ENCODE measurements at regions not wholly inside any gene's neighbourhood (a gene's known extent, or its start where the extent isn't known, plus 50 kb on each side); places are given as distances from the start of the nearest gene placed in this dataset.

- POLR2A ChIA-PET, result no interaction called here
- Mint-ChIP-seq H3K4me1 (peaks cover 9% of the 10 kb centered on the region), H3K9me3 (peaks cover 25% of the 10 kb centered on the region), H3K4me3 (no peak overlapping the region), H3K36me3 (peaks cover 14% of the 10 kb centered on the region), H3K27me3 (peaks cover 5% of the 10 kb centered on the region), H3K27ac (no peak overlapping the region)
- DNase-seq, result no peak
- ATAC-seq (ENCODE audit: low read depth), result no peak
These were observed 111.4 kb upstream of the NAP1L1 start for GRCh38 chr12:76195920-76196319.

GRCh38 chr12:76194724-76195123 is 110.2 kb upstream of the NAP1L1 start:
- Mint-ChIP-seq H3K9me3 (peaks cover 21% of the 10 kb centered on the region), H3K4me3 (no peak overlapping the region), H3K27ac (no peak overlapping the region), H3K4me1 (peaks cover 9% of the 10 kb centered on the region), H3K36me3 (peaks cover 14% of the 10 kb centered on the region), H3K27me3 (peaks cover 5% of the 10 kb centered on the region)
- DNase-seq, result no peak
- no peak for ATAC-seq (ENCODE audit: low read depth)
- POLR2A ChIA-PET, result no interaction called here

DNA sequence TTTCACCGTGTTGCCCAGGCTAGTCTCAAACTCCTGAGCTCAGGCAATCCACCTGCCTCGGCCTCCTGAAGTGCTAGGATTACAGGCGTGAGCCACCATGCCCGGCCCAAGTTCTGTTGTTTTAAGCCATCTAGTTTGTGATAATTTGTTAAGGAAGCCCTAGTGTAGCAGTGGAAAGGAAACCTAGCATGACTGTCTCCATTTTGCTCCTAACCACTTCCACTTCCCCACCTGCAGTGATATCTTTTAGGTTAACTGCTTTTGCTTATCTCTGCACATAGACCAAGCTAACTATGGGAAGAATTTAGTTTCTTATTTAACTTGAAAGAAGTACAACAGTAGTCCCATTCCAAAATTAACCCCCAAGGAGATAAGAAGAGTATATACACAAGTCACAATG is 109.5 kb upstream of the NAP1L1 start:
- ATAC-seq (ENCODE audit: low read depth) (no peak), DNase-seq (no peak)
- Mint-ChIP-seq H3K4me3 (no peak overlapping the region), H3K4me1 (peaks cover 9% of the 10 kb centered on the region), H3K9me3 (peaks cover 16% of the 10 kb centered on the region), H3K27me3 (peaks cover 5% of the 10 kb centered on the region), H3K27ac (no peak overlapping the region), H3K36me3 (peaks cover 12% of the 10 kb centered on the region)
- POLR2A ChIA-PET, result no interaction called here

GRCh38 chr12:76192416-76192815 is 107.9 kb upstream of the NAP1L1 start:
- H3K9me3 Mint-ChIP-seq, result peaks cover 8% of the 10 kb centered on the region

DNA sequence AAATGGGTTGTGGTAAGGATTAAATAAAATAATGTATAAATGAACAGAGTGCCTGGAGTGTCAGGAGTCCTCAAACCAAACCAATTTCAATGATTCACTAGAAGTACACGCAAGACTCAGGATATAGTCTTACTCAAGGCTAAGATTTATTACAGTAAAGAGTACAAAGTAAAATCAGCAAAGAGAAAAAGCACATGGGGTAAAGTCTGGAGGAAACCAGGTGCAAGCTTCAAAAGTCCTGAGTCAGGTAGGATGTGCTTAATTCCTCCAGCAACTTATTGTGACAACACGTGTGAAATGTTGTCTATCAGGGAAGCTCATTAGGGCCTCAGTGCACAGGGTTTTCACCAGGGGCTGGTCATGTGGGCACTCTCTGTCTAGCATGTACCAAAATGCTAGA is 105.8 kb upstream of the NAP1L1 start:
- Mint-ChIP-seq H3K27ac (no peak overlapping the region), H3K27me3 (peaks cover 11% of the 10 kb centered on the region), H3K9me3 (peaks cover 6% of the 10 kb centered on the region), H3K36me3 (peaks cover 5% of the 10 kb centered on the region), H3K4me3 (no peak overlapping the region), H3K4me1 (peaks cover 10% of the 10 kb centered on the region)
- no peak for DNase-seq
- POLR2A ChIA-PET, result no interaction called here
- no peak for ATAC-seq (ENCODE audit: low read depth)

More at GRCh38 chr12:76192416-76192815, 107.9 kb upstream of the NAP1L1 start:
- no peak for DNase-seq
- H3K27ac Mint-ChIP-seq, result no peak overlapping the region
- ATAC-seq (ENCODE audit: low read depth), result no peak
- no peak overlapping the region for H3K4me3 Mint-ChIP-seq
- peaks cover 5% of the 10 kb centered on the region for H3K27me3 Mint-ChIP-seq
- peaks cover 5% of the 10 kb centered on the region for H3K36me3 Mint-ChIP-seq
- peaks cover 9% of the 10 kb centered on the region for H3K4me1 Mint-ChIP-seq
- POLR2A ChIA-PET, result no interaction called here

GRCh38 chr12:76189851-76190250 is 105.4 kb upstream of the NAP1L1 start:
- DNase-seq (no peak), ATAC-seq (ENCODE audit: low read depth) (no peak)
- H3K4me3 Mint-ChIP-seq, result no peak overlapping the region
- H3K4me1 Mint-ChIP-seq, result peaks cover 10% of the 10 kb centered on the region
- H3K27ac Mint-ChIP-seq, result no peak overlapping the region
- peaks cover 3% of the 10 kb centered on the region for H3K9me3 Mint-ChIP-seq
- POLR2A ChIA-PET, result no interaction called here
- H3K36me3 Mint-ChIP-seq, result peaks cover 3% of the 10 kb centered on the region
- peaks cover 11% of the 10 kb centered on the region for H3K27me3 Mint-ChIP-seq

- DNase-seq, result no peak
- Mint-ChIP-seq H3K27ac (no peak overlapping the region), H3K4me1 (peaks cover 1% of the 10 kb centered on the region), H3K9me3 (no peaks in the 10 kb centered on the region), H3K27me3 (peaks cover 11% of the 10 kb centered on the region), H3K4me3 (no peak overlapping the region), H3K36me3 (no peaks in the 10 kb centered on the region)
- POLR2A ChIA-PET, result no interaction called here
- ATAC-seq (ENCODE audit: low read depth), result no peak
These were observed 102.7 kb upstream of the NAP1L1 start for GRCh38 chr12:76187177-76187576.

- POLR2A ChIA-PET, result no interaction called here
- Mint-ChIP-seq H3K36me3 (no peaks in the 10 kb centered on the region), H3K27me3 (peaks cover 16% of the 10 kb centered on the region), H3K4me1 (peaks cover 1% of the 10 kb centered on the region), H3K27ac (no peak overlapping the region), H3K4me3 (no peak overlapping the region), H3K9me3 (no peaks in the 10 kb centered on the region)
- ATAC-seq (ENCODE audit: low read depth) (no peak), DNase-seq (no peak)
These were observed 101.8 kb upstream of the NAP1L1 start for GRCh38 chr12:76186131-76186906.

GRCh38 chr12:76183459-76184186 is 99.1 kb upstream of the NAP1L1 start:
- no peak overlapping the region for H3K4me3 Mint-ChIP-seq
- no peak for ATAC-seq (ENCODE audit: low read depth)

DNA sequence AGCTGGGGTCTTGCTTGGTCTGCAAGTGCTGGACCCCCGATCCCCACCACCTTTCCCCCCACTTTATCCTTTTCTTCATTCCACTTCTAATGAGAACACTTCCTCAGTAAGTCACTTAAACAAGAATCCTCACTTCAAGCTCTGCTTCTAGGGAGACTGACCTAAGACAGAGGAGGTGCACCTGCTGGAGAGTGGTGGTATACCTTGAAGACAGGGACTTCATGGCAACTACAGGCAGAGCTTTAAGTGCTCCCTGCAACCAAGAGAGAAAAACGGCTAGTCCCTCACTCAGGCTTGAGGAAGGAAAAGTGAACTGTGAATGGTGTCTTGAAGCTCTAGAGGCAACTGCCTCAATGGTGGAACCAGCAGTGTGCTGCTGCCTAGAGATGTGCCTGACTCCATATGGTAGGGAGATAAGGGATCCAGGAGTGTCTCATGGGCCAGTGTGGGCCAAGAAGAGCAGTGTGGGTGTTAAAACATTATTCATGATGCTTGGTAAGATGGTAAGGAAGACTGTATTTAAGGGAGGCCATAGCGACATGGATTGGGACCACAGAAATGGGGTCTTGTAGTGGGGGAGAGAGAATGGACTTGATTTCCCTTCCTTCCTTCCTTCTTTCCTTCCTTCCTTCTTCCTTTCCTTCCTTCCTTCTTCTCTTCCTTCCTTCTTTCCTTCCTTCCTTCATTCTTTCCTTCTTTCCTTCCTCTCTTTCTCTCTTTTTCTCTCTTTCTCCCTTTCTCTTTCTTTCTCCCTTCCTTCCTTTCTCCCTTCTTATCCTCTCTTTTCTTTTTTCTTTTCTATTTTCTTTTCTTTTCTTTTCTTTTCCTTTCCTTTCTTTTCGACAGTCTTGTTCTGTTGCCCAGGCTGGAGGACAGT is 96.2 kb upstream of the NAP1L1 start:
- DNase-seq, result no peak
- POLR2A ChIA-PET, result no interaction called here
- no peak overlapping the region for H3K27ac Mint-ChIP-seq
- no peaks in the 10 kb centered on the region for H3K9me3 Mint-ChIP-seq
- peaks cover 9% of the 10 kb centered on the region for H3K27me3 Mint-ChIP-seq
- ATAC-seq (ENCODE audit: low read depth), result no peak
- H3K4me3 Mint-ChIP-seq, result no peak overlapping the region
- H3K4me1 Mint-ChIP-seq, result no peaks in the 10 kb centered on the region
- H3K36me3 Mint-ChIP-seq, result no peaks in the 10 kb centered on the region

More at GRCh38 chr12:76183459-76184186, 99.1 kb upstream of the NAP1L1 start:
- no peak for DNase-seq
- Mint-ChIP-seq H3K36me3 (no peaks in the 10 kb centered on the region), H3K9me3 (no peaks in the 10 kb centered on the region), H3K4me1 (peaks cover 1% of the 10 kb centered on the region), H3K27ac (no peak overlapping the region), H3K27me3 (peaks cover 18% of the 10 kb centered on the region)
- POLR2A ChIA-PET, result no interaction called here

DNA sequence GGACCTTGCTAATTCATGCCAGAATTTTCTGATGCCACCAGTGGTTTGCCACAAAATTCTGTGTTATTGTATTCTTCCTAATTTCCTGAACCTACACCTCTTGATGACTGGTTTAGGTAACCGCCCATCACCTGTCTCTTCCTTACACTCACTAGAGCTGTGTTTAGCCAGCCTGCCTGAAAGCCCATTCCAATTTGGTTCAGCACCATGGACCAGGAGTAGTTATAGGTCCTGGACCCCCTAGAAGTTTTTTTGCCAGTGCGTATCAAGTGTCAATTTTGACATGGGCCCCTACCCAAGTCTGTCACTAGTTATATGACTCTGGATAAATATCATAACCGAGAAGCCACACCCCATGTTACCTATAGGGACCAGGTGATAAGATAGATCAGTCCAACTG is 94.0 kb upstream of the NAP1L1 start:
- no peaks in the 10 kb centered on the region for H3K36me3 Mint-ChIP-seq
- no peak for DNase-seq
- no peak overlapping the region for H3K4me3 Mint-ChIP-seq
- ATAC-seq (ENCODE audit: low read depth), result no peak
- no peak overlapping the region for H3K27ac Mint-ChIP-seq
- H3K9me3 Mint-ChIP-seq, result no peaks in the 10 kb centered on the region
- peaks cover 6% of the 10 kb centered on the region for H3K27me3 Mint-ChIP-seq
- POLR2A ChIA-PET, result no interaction called here
- H3K4me1 Mint-ChIP-seq, result no peaks in the 10 kb centered on the region

- Mint-ChIP-seq H3K9me3 (no peaks in the 10 kb centered on the region), H3K27ac (no peak overlapping the region), H3K36me3 (no peaks in the 10 kb centered on the region), H3K27me3 (peaks cover 6% of the 10 kb centered on the region), H3K4me1 (no peaks in the 10 kb centered on the region), H3K4me3 (no peak overlapping the region)
- POLR2A ChIA-PET, result no interaction called here
- no peak for ATAC-seq (ENCODE audit: low read depth)
- no peak for DNase-seq
These were observed 93.3 kb upstream of the NAP1L1 start for GRCh38 chr12:76177821-76178220.

- no peaks in the 10 kb centered on the region for H3K4me1 Mint-ChIP-seq
- no peaks in the 10 kb centered on the region for H3K36me3 Mint-ChIP-seq
- DNase-seq (no peak), ATAC-seq (ENCODE audit: low read depth) (no peak)
- peaks cover 10% of the 10 kb centered on the region for H3K27me3 Mint-ChIP-seq
- H3K9me3 Mint-ChIP-seq, result no peaks in the 10 kb centered on the region
- H3K27ac Mint-ChIP-seq, result no peak overlapping the region
- H3K4me3 Mint-ChIP-seq, result no peak overlapping the region
- POLR2A ChIA-PET, result no interaction called here
These were observed 92.5 kb upstream of the NAP1L1 start for GRCh38 chr12:76176940-76177339.
